Esophagus squamous epithelium (tissue), 5 donors: ENCODE measurements at regions not wholly inside any gene's neighbourhood (a gene's known extent, or its start where the extent isn't known, plus 50 kb on each side); places are given as distances from the start of the nearest gene placed in this dataset.

Experiments
- DNase-seq: peaks from one replicate; lab custom pipeline; 2025; lab: John Stamatoyannopoulos, UW
- H3K27ac ChIP-seq, 4 donors: fragments of 200-600 bp; sonication (generic); one replicate each; pipeline ENCODE4 v1.5.1; 2016 to 2019; ENCODE audit warnings: mild to moderate bottlenecking in 1 of 4
- H3K27me3 ChIP-seq, 4 donors: fragments of 200-600 bp; sonication (generic); 1 replicate in 3 of 4; 2 replicates in 1 of 4; pipeline versions ENCODE4 v1.5.1 to v1.6.0; 2017 to 2021; ENCODE audit warnings: antibody characterized with exemption in 1 of 4
- H3K36me3 ChIP-seq, 3 donors: fragments of 200-600 bp; sonication (generic); one replicate each; pipeline ENCODE4 v1.5.1; 2016 to 2019
- H3K4me1 ChIP-seq, 3 donors: fragments of 200-600 bp; sonication (generic); one replicate each; pipeline ENCODE4 v1.5.1; 2017 to 2019
- H3K4me3 ChIP-seq, 4 donors: fragments of 200-600 bp; sonication (generic); 1 replicate in 3 of 4; 2 replicates in 1 of 4; pipeline ENCODE4 v1.5.1; 2016 to 2019; ENCODE audit warnings: mild to moderate bottlenecking in 2 of 4, moderate library complexity in 1 of 4
- H3K9me3 ChIP-seq, 3 donors: fragments of 200-600 bp; sonication (generic); one replicate each; pipeline ENCODE4 v1.5.1; 2016 to 2019
- CTCF ChIP-seq, 6 experiments: fragments of 450-650 bp in 4 of 6; fragments of 200-600 bp in 2 of 6; sonication (generic) in 2 of 6; IDR thresholded peaks; one replicate each; pipeline ENCODE4 v1.5.1; 2016 to 2019; ENCODE audit warnings: antibody characterized with exemption in 6 of 6, mild to moderate bottlenecking in 4 of 6, moderate library complexity in 4 of 6
- POLR2A ChIP-seq, 4 donors: fragments of 450-650 bp; IDR thresholded peaks; one replicate each; pipeline ENCODE4 v1.6.1; 2017; ENCODE audit warnings: antibody characterized with exemption in 4 of 4, mild to moderate bottlenecking in 4 of 4, moderate library complexity in 3 of 4
- WGBS, 2 donors: methylation state at CpG; one replicate each; pipeline ENCODE4 v1.1.5; 2018; 5-methylcytosine and 5-hydroxymethylcytosine counted together
- intact Hi-C: fragments of 100-400 bp; cut with DNase I; formaldehyde crosslinking; loops from one replicate; pipeline ENCODE4 v1.15.0; 2022
- donor health status: DM: yes; HTN: yes; CAD: no.

DNA sequence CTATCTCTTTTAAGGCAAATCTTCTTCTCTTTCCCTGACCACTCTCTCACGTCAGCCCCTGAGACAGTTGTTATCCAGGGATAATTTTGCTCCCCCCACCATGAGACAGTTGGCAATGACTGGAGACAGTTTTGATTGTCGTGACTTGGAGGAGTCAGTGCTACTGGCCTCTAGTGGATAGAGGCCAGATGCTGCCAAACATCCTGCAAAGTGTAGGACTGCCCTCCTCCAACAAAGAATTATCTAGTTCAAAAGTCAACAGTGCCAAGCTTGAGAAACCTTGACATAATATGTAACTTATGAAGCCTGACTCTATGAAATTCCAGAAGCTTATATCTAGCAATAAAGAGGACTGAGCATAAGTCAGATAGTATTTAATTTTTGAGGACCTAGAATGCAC lies 502.1 kb upstream of the IGFBP7 start:
- H3K4me1 ChIP-seq = no peaks in the 10 kb centered on the region
- intact Hi-C loops = no loop called here
- H3K27ac ChIP-seq = no peak overlapping the region
- no peaks in the 10 kb centered on the region for H3K9me3 ChIP-seq
- H3K27me3 ChIP-seq = no peaks in the 10 kb centered on the region
- no peak overlapping the region for H3K4me3 ChIP-seq
- DNase-seq = no peak
- 33 to 42% methylated on average over 2 of the region's 2 CpGs for WGBS, 2 donors
- no peaks in the 10 kb centered on the region for H3K36me3 ChIP-seq
- no peak for TF ChIP-seq CTCF (IDR thresholded peaks at IDR 0.05)
- TF ChIP-seq POLR2A (IDR thresholded peaks at IDR 0.05) = no peak

GRCh38 chr4:57607566-57608180 lies 497.5 kb upstream of the IGFBP7 start:
- intact Hi-C loops = no loop called here
- DNase-seq = no peak
- Histone ChIP-seq H3K9me3 (no peaks in the 10 kb centered on the region), H3K4me3 (no peak overlapping the region), H3K27me3 (no peaks in the 10 kb centered on the region), H3K36me3 (no peaks in the 10 kb centered on the region), H3K4me1 (no peaks in the 10 kb centered on the region), H3K27ac (no peak overlapping the region)
- TF ChIP-seq POLR2A (IDR thresholded peaks at IDR 0.05) (no peak), CTCF (IDR thresholded peaks at IDR 0.05) (no peak)
- WGBS, 2 donors = 84 to 89% methylated on average over 4 of the region's 4 CpGs

DNA sequence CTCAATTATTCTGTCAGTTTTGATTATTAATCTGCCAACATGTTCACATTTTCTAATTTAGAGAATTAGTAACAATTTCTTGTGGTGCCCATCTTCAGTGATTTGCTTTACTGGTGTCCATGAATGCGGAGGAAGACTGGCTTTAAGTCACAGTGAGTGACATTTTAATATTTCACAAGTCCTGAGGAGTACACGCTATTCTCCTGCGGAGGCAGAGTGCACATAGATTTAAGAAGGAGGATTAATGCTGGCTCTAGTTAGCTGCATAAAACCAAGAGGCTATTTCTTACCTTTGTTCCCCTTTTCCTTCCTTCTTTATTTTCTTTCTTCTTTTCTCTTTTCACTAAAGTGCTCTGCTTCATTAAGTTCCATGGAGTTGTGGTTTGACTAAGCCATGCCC lies 495.2 kb upstream of the IGFBP7 start:
- Histone ChIP-seq H3K27ac (no peak overlapping the region), H3K9me3 (no peaks in the 10 kb centered on the region), H3K4me1 (no peaks in the 10 kb centered on the region), H3K27me3 (no peaks in the 10 kb centered on the region), H3K4me3 (no peak overlapping the region), H3K36me3 (no peaks in the 10 kb centered on the region)
- DNase-seq = no peak
- WGBS, 2 donors = 73 to 89% methylated on average over 3 of the region's 3 CpGs
- intact Hi-C loops = no loop called here
- no peak for TF ChIP-seq CTCF (IDR thresholded peaks at IDR 0.05)
- no peak for TF ChIP-seq POLR2A (IDR thresholded peaks at IDR 0.05)

- 100% methylated on average over 1 of the region's 1 CpG for WGBS, 2 donors
- no peaks in the 10 kb centered on the region for H3K9me3 ChIP-seq
- intact Hi-C loops = no loop called here
These were observed 492.0 kb upstream of the IGFBP7 start for GRCh38 chr4:57602141-57602540.

DNA sequence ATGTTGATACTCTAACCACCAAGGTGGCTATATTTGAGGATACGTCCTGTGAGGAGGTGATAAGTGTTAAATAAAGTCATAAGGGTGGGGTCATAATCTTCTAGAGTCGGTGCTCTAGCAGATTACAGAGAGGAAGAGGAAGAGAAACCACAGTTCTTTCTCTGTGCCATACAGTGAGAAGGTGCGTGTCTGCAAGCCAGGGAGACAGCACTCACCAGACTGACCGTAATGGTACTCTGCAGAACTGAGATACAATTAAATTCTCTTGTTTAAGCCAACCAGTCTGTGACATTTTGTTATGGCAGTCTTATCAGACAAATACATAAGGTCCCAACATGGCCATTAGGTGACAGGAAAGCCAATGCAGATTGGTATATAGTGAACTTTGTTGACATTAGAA lies 480.9 kb upstream of the IGFBP7 start:
- Histone ChIP-seq H3K4me1 (no peaks in the 10 kb centered on the region), H3K27ac (no peak overlapping the region), H3K27me3 (no peaks in the 10 kb centered on the region), H3K9me3 (no peaks in the 10 kb centered on the region), H3K36me3 (no peaks in the 10 kb centered on the region), H3K4me3 (no peak overlapping the region)
- TF ChIP-seq POLR2A (IDR thresholded peaks at IDR 0.05) (no peak), CTCF (IDR thresholded peaks at IDR 0.05) (no peak)
- intact Hi-C loops = no loop called here
- no peak for DNase-seq
- WGBS, 2 donors = 55 to 57% methylated on average over 4 of the region's 4 CpGs

More at GRCh38 chr4:57602141-57602540, 492.0 kb upstream of the IGFBP7 start:
- no peak overlapping the region for H3K27ac ChIP-seq
- no peak for DNase-seq
- no peak overlapping the region for H3K4me3 ChIP-seq
- no peaks in the 10 kb centered on the region for H3K4me1 ChIP-seq
- no peak for TF ChIP-seq CTCF (IDR thresholded peaks at IDR 0.05)
- no peak for TF ChIP-seq POLR2A (IDR thresholded peaks at IDR 0.05)
- no peaks in the 10 kb centered on the region for H3K36me3 ChIP-seq
- H3K27me3 ChIP-seq = no peaks in the 10 kb centered on the region
